RWPE2 (cell line): ENCODE measurements at regions not wholly inside any gene's neighbourhood (a gene's known extent, or its start where the extent isn't known, plus 50 kb on each side); places are given as distances from the start of the nearest gene placed in this dataset.

Experiments used
- ATAC-seq: fragments of 200-7000 bp; cut with Tn5 transposase; 3 replicates; pipeline ENCODE4 v1.9.1; 2021; ENCODE audit warnings: low read depth
- DNase-seq: peaks from one replicate; pipeline ENCODE4 v3.0.0-alpha.2; 2020; ENCODE audit warnings: low spot score
- H3K27ac ChIP-seq: fragments of 450-650 bp; 2 replicates; pipeline ENCODE4 v1.5.1; 2017; ENCODE audit warnings: mild to moderate bottlenecking; ENCODE audit not compliant: poor library complexity, severe bottlenecking
- H3K27me3 ChIP-seq: fragments of 250-450 bp; sonication (Bioruptor Pico); 2 replicates; pipeline ENCODE4 v1.5.1; 2021; ENCODE audit warnings: mild to moderate bottlenecking, moderate library complexity; ENCODE audit not compliant: insufficient read depth, poor library complexity, severe bottlenecking
- H3K36me3 ChIP-seq: fragments of 250-450 bp; sonication (Bioruptor Pico); 2 replicates; pipeline ENCODE4 v1.5.1; 2020; ENCODE audit warnings: low read depth, mild to moderate bottlenecking, moderate library complexity
- H3K4me1 ChIP-seq: fragments of 250-450 bp; sonication (Bioruptor Pico); 2 replicates; pipeline ENCODE4 v1.5.1; 2021; ENCODE audit warnings: mild to moderate bottlenecking, moderate library complexity; ENCODE audit not compliant: insufficient read depth, poor library complexity, severe bottlenecking
- H3K4me3 ChIP-seq: fragments of 250-450 bp; sonication (Bioruptor Pico); 2 replicates; pipeline ENCODE4 v1.5.1; 2021; ENCODE audit warnings: mild to moderate bottlenecking, moderate library complexity; ENCODE audit not compliant: severe bottlenecking
- H3K9me3 ChIP-seq: fragments of 250-450 bp; sonication (Bioruptor Pico); 2 replicates; pipeline ENCODE4 v1.5.1; 2021; ENCODE audit warnings: mild to moderate bottlenecking, moderate library complexity; ENCODE audit not compliant: severe bottlenecking
- CTCF ChIP-seq: fragments of 450-650 bp; IDR thresholded peaks from one replicate; pipeline ENCODE4 v1.5.1; 2017; ENCODE audit warnings: mild to moderate bottlenecking, moderate library complexity; ENCODE audit not compliant: poor library complexity, severe bottlenecking

DNA sequence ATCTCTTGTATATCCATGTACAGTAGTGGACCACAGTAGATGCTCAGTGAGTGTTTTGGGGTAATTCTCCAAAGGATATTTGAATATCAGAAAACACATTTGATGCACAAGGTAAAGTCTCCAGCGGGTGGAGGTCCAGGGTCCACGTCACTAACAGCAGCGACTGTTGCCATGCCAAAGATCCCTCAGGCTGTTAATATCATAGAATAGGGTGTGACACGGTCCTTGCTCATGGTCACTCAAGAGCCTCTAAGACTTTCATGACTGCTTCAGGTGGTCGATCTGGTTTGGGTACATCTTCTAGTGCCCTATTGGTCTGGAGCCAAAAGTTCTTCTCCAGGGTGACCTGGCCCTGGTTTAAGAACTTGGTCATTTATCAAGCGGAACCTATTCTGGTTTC, 90.8 kb downstream of the OLIG3 start:
- Histone ChIP-seq H3K27me3 (peaks cover 3% of the 10 kb centered on the region), H3K9me3 (no peaks in the 10 kb centered on the region), H3K4me1 (no peaks in the 10 kb centered on the region), H3K36me3 (no peaks in the 10 kb centered on the region), H3K4me3 (no peak overlapping the region), H3K27ac (no peak overlapping the region)
- no peak for TF ChIP-seq CTCF
- no peak for DNase-seq
- no peak for ATAC-seq

- no peak for DNase-seq
- H3K36me3 ChIP-seq = no peaks in the 10 kb centered on the region
- peaks cover 3% of the 10 kb centered on the region for H3K27me3 ChIP-seq
- H3K4me3 ChIP-seq = no peak overlapping the region
- TF ChIP-seq CTCF = no peak
- H3K9me3 ChIP-seq = no peaks in the 10 kb centered on the region
- H3K27ac ChIP-seq = no peak overlapping the region
- H3K4me1 ChIP-seq = no peaks in the 10 kb centered on the region
- no peak for ATAC-seq
Measured at GRCh38 chr6:137402143-137402680, 92.0 kb downstream of the OLIG3 start.

- DNase-seq = no peak
- Histone ChIP-seq H3K27me3 (peaks cover 3% of the 10 kb centered on the region), H3K4me1 (no peaks in the 10 kb centered on the region), H3K27ac (no peak overlapping the region), H3K36me3 (no peaks in the 10 kb centered on the region), H3K4me3 (no peak overlapping the region), H3K9me3 (no peaks in the 10 kb centered on the region)
- TF ChIP-seq CTCF = no peak
- ATAC-seq = no peak
Measured at GRCh38 chr6:137401088-137401487, 93.1 kb downstream of the OLIG3 start.

DNA sequence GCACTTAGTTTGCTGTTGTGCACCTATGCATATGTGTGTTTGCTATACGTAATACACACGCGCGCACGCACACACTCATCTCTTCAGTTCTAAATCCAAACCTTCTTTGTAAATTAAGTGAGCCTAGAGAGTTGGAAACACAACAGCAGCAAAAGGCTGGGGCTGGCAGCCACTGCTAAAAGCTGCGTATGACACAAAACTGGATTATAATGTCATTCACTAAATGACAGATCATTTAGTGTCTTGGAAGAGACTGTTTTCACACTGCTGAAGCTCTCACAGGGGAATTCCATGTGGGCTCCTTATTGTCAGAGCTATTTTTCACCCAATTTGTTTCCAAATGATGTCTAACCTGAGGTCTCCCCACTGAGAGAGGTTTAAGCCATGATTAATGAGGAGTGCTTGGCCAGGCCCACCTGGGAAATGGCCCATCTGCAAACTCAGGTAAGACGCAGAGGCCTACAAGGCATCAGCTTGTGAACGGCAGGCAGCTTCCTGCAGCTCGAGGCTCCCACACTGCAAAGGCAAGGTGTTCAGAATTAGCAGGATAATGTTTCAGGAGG, 94.2 kb downstream of the OLIG3 start:
- H3K27ac ChIP-seq = no peak overlapping the region
- DNase-seq (no peak), ATAC-seq (no peak)
- H3K27me3 ChIP-seq = peaks cover 3% of the 10 kb centered on the region
- no peaks in the 10 kb centered on the region for H3K9me3 ChIP-seq
- H3K4me3 ChIP-seq = no peak overlapping the region
- TF ChIP-seq CTCF = no peak
- H3K4me1 ChIP-seq = no peaks in the 10 kb centered on the region
- H3K36me3 ChIP-seq = no peaks in the 10 kb centered on the region

DNA sequence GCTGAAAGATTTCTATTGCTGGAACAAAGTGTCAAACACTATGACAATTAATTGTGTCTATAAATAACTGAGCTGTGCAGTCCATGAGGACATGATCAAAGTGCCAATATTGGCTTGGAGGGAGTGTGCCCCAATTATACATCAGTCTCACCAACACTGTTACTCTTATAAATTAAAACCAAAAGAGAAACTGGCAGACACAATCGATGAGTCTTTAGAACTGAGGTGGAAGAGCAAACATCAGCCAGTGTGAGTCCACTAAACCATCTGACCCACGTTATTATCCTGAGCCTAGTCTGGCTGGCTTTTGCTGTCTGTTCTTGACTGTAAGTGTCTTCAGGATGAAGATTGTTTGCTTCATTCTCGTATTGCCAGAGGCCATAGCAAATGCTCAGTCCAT, 98.9 kb downstream of the OLIG3 start:
- H3K4me3 ChIP-seq = no peak overlapping the region
- no peaks in the 10 kb centered on the region for H3K36me3 ChIP-seq
- no peak for TF ChIP-seq CTCF
- ATAC-seq (no peak), DNase-seq (no peak)
- no peak overlapping the region for H3K27ac ChIP-seq
- H3K4me1 ChIP-seq = no peaks in the 10 kb centered on the region
- no peaks in the 10 kb centered on the region for H3K9me3 ChIP-seq
- H3K27me3 ChIP-seq = no peaks in the 10 kb centered on the region
